HCT116 (cell line): ENCODE measurements at regions not wholly inside any gene's neighbourhood (a gene's known extent, or its start where the extent isn't known, plus 50 kb on each side); places are given as distances from the start of the nearest gene placed in this dataset.

Experiments used
- ATAC-seq: fragments of 200-7000 bp; cut with Tn5 transposase; 2 replicates; pipeline ENCODE4 v1.9.1; 2020; ENCODE audit warnings: mild to moderate bottlenecking, moderate library complexity
- BruUV-seq: library from RNA; stranded (reverse); fragments of 400-500 nt; replicated peaks from 2 replicates; lab custom pipeline; 2021; lab: Mats Ljungman, UMichigan
- CTCF ChIA-PET: fragments of 300-600 bp; sonication (Branson Sonifier 250); formaldehyde crosslinking; loops from one replicate; lab custom pipeline; 2021; ENCODE audit warnings: antibody characterized with exemption; lab: Charles Lee
- POLR2A ChIA-PET: fragments of 300-600, 350-600 bp; sonication (Branson Sonifier 250); formaldehyde crosslinking; loops from one replicate; lab custom pipeline; 2021; ENCODE audit warnings: antibody characterized with exemption; lab: Charles Lee
- RAD21 ChIA-PET, 2 experiments: fragments of 300-600 bp; sonication (Branson Sonifier 250); formaldehyde crosslinking; loops; one replicate each; lab custom pipeline; 2023; ENCODE audit warnings: low total read pairs in 2 of 2; ENCODE audit not compliant: uncharacterized antibody in 2 of 2, unreplicated experiment in 2 of 2, low non-redundant PET in 1 of 2; lab: Charles Lee
- DNase-seq: peaks from one replicate; pipeline ENCODE4 v3.0.0-alpha.2; 2010; ENCODE audit warnings: low read depth, low spot score
- H2AFZ ChIP-seq: fragments of 200-600 bp; shearing (Covaris generic), sonication (generic); 2 replicates; pipeline ENCODE4 v1.6.1; 2017; ENCODE audit warnings: low read depth, mixed run types, mixed read lengths, antibody characterized with exemption, low read length; ENCODE audit not compliant: poor library complexity, severe bottlenecking
- H3K27ac ChIP-seq: 2 replicates; pipeline ENCODE4 v1.5.1; 2012; ENCODE audit warnings: low read depth, low read length
- H3K27me3 ChIP-seq: fragments of 200-600 bp; sonication (generic); 2 replicates; pipeline ENCODE4 v1.6.1; 2016; ENCODE audit warnings: mixed run types, low read length, mixed read lengths; ENCODE audit not compliant: insufficient read depth
- H3K36me3 ChIP-seq, 2 experiments: fragments of 200-500 bp in 1 of 2; fragments of 200-600 bp in 1 of 2; sonication (Bioruptor generic) in 1 of 2; sonication (generic) in 1 of 2; 2 replicates each; pipeline versions ENCODE4 v1.5.1 to v1.6.1; 2014 to 2016; ENCODE audit warnings: low read length in 2 of 2, inconsistent platforms in 1 of 2, mixed read lengths in 1 of 2, mixed run types in 1 of 2; ENCODE audit not compliant: insufficient read depth in 2 of 2, control insufficient read depth in 1 of 2
- H3K4me1 ChIP-seq, 2 experiments: fragments of 200-600 bp in 1 of 2; sonication (generic) in 1 of 2; 2 replicates each; pipeline versions ENCODE4 v1.5.1 to v1.6.1; 2012 to 2017; ENCODE audit warnings: low read length in 2 of 2, inconsistent platforms in 1 of 2, mild to moderate bottlenecking in 1 of 2, mixed read lengths in 1 of 2, mixed run types in 1 of 2, moderate library complexity in 1 of 2; ENCODE audit not compliant: insufficient read depth in 2 of 2, control insufficient read depth in 1 of 2
- H3K4me2 ChIP-seq: fragments of 200-600 bp; sonication (generic); 2 replicates; pipeline ENCODE4 v1.6.1; 2017; ENCODE audit warnings: mixed run types, low read length, mixed read lengths
- H3K4me3 ChIP-seq, 2 experiments: fragments of 200-600 bp in 1 of 2; sonication (generic) in 1 of 2; replicated peaks in 1 of 2; 2 replicates each; pipeline ENCODE4 v1.5.1; 2011 to 2016; ENCODE audit warnings: low read length in 2 of 2, control low read depth in 1 of 2, low read depth in 1 of 2, mild to moderate bottlenecking in 1 of 2, mixed read lengths in 1 of 2, mixed run types in 1 of 2
- H3K79me2 ChIP-seq: fragments of 200-600 bp; sonication (generic); 2 replicates; pipeline ENCODE4 v1.6.1; 2017; ENCODE audit warnings: mild to moderate bottlenecking, mixed run types, low read length, moderate library complexity, mixed read lengths; ENCODE audit not compliant: insufficient read depth
- H3K9ac ChIP-seq: fragments of 200-600 bp; sonication (generic); 2 replicates; pipeline ENCODE4 v1.6.1; 2016; ENCODE audit warnings: low read length, mixed read lengths
- H3K9me2 ChIP-seq: fragments of 200-600 bp; sonication (generic), shearing (Covaris generic); 2 replicates; pipeline ENCODE4 v1.6.1; 2017; ENCODE audit warnings: mixed run types, mild to moderate bottlenecking, moderate library complexity; ENCODE audit not compliant: insufficient read depth
- H3K9me3 ChIP-seq, 2 experiments: fragments of 200-500 bp in 1 of 2; fragments of 200-600 bp in 1 of 2; sonication (Bioruptor generic) in 1 of 2; sonication (generic) in 1 of 2; 2 replicates each; pipeline ENCODE4 v1.6.1; 2014 to 2017; ENCODE audit warnings: low read length in 2 of 2, mixed read lengths in 2 of 2, inconsistent platforms in 1 of 2, low read depth in 1 of 2, mild to moderate bottlenecking in 1 of 2, mixed run types in 1 of 2, moderate library complexity in 1 of 2; ENCODE audit not compliant: control insufficient read depth in 1 of 2, insufficient read depth in 1 of 2
- H4K20me1 ChIP-seq: fragments of 200-600 bp; sonication (generic), shearing (Covaris generic); 2 replicates; pipeline ENCODE4 v1.6.1; 2017; ENCODE audit warnings: mixed run types, mild to moderate bottlenecking, moderate library complexity; ENCODE audit not compliant: insufficient read depth
- CEBPB ChIP-seq: IDR thresholded peaks from 2 replicates; pipeline ENCODE4 v1.6.1; 2012; ENCODE audit warnings: low read depth
- CTCF ChIP-seq, 3 experiments: fragments of 200-600 bp in 1 of 3; sonication (generic) in 1 of 3; IDR thresholded peaks in 2 of 3; conservative IDR thresholded peaks in 1 of 3; 2 replicates each; pipeline ENCODE4 v1.5.1; 2012 to 2017; ENCODE audit warnings: low read depth in 2 of 3, low read length in 2 of 3, antibody characterized with exemption in 1 of 3, borderline replicate concordance in 1 of 3, control low read depth in 1 of 3, mild to moderate bottlenecking in 1 of 3, mixed read lengths in 1 of 3, mixed run types in 1 of 3, moderate library complexity in 1 of 3; ENCODE audit not compliant: insufficient read depth in 1 of 3
- EGR1 ChIP-seq: IDR thresholded peaks from 2 replicates; pipeline ENCODE4 v1.6.1; 2012; ENCODE audit warnings: low read depth
- EZH2 ChIP-seq: fragments of 200-600 bp; sonication (generic); IDR thresholded peaks from 2 replicates; pipeline ENCODE4 v1.6.1; 2017; ENCODE audit warnings: antibody characterized with exemption, mixed run types
- JUND ChIP-seq: IDR thresholded peaks from 2 replicates; pipeline ENCODE4 v1.6.1; 2012
- POLR2AphosphoS5 ChIP-seq: IDR thresholded peaks from 2 replicates; pipeline ENCODE4 v1.6.1; 2011; ENCODE audit warnings: mild to moderate bottlenecking, low read depth, low read length, moderate library complexity
- REST ChIP-seq: IDR thresholded peaks from 2 replicates; pipeline ENCODE4 v1.6.1; 2012; ENCODE audit warnings: low read depth
- SIN3A ChIP-seq: IDR thresholded peaks from 2 replicates; pipeline ENCODE4 v1.6.1; 2012; ENCODE audit warnings: low read depth
- TCF7L2 ChIP-seq: IDR thresholded peaks from 2 replicates; pipeline ENCODE4 v1.7.0; 2011; ENCODE audit warnings: borderline replicate concordance, inconsistent platforms; ENCODE audit not compliant: insufficient read depth, insufficient read length; ENCODE audit errors: extremely low read depth
- intact Hi-C: fragments of 100-400 bp; cut with micrococcal nuclease; formaldehyde crosslinking; loops from 2 replicates; pipeline ENCODE4 v1.10.0; 2022
- TF ChIP-seq, protein P1 (sequence below): IDR thresholded peaks from 2 replicates; pipeline ENCODE4 v1.6.1; 2012
- TF ChIP-seq, protein P2 (sequence below): IDR thresholded peaks from 2 replicates; pipeline ENCODE4 v1.6.1; 2012

- Histone ChIP-seq H3K79me2 (no peaks in the 10 kb centered on the region), H3K4me1 (peaks cover 5 to 8% of the 10 kb centered on the region in 2 experiments; a peak in 2 of 4 replicates), H2AFZ (no peak overlapping the region), H3K9me3 (no peaks in the 10 kb centered on the region), H3K4me3 (no peak overlapping the region), H3K27me3 (no peaks in the 10 kb centered on the region), H4K20me1 (no peaks in the 10 kb centered on the region), H3K9ac (no peak overlapping the region), H3K4me2 (no peak overlapping the region), H3K36me3 (no peaks in the 10 kb centered on the region), H3K27ac (no peak overlapping the region), H3K9me2 (no peaks in the 10 kb centered on the region)
- no peak for TF ChIP-seq EZH2
- TF ChIP-seq SIN3A = no peak
- no peak for TF ChIP-seq POLR2AphosphoS5
- TF ChIP-seq, protein P1, sequence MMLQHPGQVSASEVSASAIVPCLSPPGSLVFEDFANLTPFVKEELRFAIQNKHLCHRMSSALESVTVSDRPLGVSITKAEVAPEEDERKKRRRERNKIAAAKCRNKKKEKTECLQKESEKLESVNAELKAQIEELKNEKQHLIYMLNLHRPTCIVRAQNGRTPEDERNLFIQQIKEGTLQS = no peak
- TF ChIP-seq CEBPB = no peak
- TF ChIP-seq TCF7L2 = no peak
- TF ChIP-seq EGR1 = no peak
- no peak for TF ChIP-seq REST
- TF ChIP-seq, protein P2, sequence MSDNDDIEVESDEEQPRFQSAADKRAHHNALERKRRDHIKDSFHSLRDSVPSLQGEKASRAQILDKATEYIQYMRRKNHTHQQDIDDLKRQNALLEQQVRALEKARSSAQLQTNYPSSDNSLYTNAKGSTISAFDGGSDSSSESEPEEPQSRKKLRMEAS = no peak
- no peak for TF ChIP-seq CTCF (IDR thresholded peaks at IDR 0.05 in 2 of 3, conservative IDR thresholded peaks at IDR 0.05 in 1 of 3; ENCODE audit: borderline replicate concordance in 1 of 3, insufficient read depth in 1 of 3, low read depth in 2 of 3, low read length in 2 of 3)
- no peak for TF ChIP-seq JUND
- ChIA-PET POLR2A (no interaction called here), CTCF (no interaction called here), RAD21 (no interaction called here)
- no TSS peak for BruUV-seq
- intact Hi-C loops = no loop called here
- DNase-seq (no peak), ATAC-seq (no peak)
Observed at GRCh38 chr5:93069276-93069675, 511.7 kb downstream of the NR2F1-AS1 start.
